Hypothalamus (tissue), 51 donors: ENCODE measurements at regions not wholly inside any gene's neighbourhood (a gene's known extent, or its start where the extent isn't known, plus 50 kb on each side); places are given as distances from the start of the nearest gene placed in this dataset.

ENCODE experiments used
- DNase-seq, 51 donors: peaks; one replicate each; lab custom pipeline; 2025; lab: John Stamatoyannopoulos, UW

DNA sequence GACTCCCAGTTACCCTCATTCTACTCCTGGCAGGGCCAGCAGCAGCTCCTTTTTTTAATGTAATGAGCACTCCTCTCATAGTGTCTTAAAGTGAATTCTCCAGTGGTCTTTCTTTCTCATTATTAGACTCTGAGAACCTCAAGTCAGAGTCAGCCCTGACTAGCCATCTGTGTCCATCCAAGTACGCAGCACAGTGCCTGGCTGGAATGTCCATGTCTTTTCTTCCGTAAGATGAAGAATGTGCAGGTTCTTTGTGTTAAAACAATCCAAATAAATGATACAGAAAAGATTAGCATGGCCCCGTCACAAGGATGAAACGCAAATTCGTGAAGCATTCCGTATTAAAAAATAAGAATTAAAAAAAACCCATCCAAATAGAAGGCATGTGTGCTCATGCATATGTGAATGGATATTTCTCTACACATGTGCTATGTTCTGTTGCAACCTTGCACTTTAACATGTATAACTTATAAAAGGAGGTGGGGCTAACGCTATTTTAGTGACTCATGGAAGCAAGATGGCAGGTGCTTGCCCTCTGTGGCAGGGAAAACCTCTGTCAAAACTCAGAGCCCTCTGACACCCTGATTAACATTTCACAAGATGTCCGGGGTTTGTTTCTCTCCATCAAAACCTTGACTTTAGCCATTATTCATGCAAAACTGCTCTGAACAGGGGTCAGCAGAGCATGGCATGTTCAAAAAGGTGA, 170.7 kb upstream of the TOPAZ1 start:
- DNase-seq = no peak

DNA sequence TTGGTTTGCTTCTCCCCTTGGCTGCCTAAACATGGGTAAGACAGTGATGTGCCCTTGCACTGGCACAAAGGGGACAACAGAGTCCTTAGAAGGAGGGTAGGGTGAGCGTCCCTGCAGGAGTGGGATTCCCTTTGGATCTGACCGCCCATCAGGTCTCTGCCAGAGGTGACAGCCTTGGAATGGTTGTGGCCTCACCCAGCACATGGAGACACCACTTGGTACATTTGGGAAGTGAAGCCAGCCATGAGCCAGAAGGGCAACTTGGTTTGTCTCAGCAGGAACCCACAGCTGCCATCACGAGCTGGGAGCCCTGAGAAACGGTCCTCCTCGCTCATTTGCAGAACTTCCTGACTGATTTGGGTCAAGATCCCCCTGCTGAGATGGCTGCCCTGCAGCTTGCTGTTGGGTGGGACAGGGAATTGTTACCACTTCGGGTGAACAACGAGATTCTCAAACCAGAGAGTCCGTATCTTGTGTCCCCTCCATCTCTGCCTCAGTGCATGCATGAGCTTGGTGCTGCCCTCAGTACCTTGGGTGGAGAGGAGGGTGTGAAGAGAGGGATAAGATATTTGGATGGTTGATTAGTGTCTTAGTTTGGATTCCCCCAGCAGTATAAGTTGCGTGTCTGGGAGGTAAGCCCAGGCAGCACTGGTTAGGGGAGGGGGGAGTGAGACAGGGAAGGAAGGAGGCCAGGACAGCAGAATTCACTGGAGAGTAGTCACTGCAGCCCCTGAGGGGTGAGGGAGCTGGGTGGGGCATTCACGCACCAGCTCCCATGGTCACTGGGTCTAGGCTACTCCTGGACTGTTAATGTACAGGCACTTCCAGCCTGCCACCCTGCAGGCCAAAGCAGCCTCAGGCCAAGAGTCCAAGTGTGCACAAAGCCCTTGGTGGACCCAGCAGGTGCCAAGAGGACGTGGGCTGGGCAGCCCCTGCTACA, 168.8 kb upstream of the TOPAZ1 start:
- no peak for DNase-seq

DNA sequence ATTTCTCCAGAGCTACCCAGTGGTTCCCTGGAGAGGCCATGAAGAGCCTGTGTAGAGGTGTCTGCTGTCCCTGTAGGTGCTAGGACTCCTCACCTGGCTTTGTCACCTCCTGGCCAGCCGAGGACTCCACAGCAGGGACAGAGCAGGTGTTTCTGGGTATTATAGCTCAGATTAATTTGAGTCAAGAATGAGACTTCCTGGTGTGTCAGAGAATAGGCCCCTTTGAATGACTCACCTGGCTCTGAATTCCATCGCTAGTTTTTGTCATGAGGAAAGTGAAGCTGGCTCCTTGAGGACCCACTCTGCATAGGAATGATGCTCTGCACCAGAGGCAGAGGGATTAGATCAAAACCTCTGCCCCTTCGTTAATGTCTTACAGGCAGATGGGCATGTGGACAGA, 167.5 kb upstream of the TOPAZ1 start:
- no peak for DNase-seq

DNA sequence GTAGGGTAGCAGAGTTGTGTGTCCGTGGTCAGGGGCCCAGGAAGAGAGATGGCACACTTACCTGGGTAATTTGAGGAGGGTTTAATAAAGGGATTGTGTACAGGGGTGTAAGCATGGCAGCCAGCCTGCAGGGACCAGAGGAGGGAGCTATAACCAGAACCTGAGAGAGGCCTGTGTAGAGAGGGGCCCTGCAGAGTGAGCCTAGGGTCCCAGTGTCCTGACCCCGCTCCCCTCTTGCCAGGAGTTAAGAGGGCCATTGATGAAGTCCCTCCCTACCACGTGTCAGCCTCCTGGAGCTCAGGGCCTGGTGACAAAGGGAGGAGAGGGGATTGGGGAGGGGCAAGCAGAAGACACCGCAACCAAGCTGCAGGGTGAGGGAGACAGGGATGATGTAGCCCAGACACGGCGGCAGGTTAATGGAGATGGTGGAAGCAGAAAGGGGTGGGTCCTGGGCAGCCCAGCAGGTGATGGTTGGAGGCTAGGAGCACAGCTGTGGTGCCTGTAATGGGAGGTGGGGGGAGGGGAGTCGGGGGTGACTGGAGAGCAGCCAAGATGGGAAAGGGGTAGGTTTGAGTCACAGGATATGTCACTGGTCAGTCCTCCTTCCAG, 165.4 kb upstream of the TOPAZ1 start:
- no peak for DNase-seq

DNA sequence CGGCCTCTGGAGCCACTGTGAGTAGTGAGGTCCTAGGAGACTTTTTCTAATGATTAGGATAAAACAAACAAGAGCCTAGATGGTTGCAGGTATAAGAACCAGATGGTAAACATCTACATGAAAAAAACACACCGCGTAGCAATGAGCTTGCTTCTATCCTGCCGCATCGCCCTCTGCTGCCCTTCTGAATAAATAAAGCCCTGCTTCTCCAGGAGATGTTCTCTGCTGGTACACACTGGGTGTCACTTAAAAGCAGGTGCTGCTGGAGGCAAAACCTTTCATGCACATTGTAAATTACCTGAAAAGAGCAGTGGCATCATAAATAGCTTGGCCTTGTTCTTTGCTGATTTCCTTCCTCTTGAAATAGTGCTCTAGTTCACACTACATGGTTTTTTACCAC, 164.4 kb upstream of the TOPAZ1 start:
- DNase-seq = peak in 1 of 51 donors; percentile 17

DNA sequence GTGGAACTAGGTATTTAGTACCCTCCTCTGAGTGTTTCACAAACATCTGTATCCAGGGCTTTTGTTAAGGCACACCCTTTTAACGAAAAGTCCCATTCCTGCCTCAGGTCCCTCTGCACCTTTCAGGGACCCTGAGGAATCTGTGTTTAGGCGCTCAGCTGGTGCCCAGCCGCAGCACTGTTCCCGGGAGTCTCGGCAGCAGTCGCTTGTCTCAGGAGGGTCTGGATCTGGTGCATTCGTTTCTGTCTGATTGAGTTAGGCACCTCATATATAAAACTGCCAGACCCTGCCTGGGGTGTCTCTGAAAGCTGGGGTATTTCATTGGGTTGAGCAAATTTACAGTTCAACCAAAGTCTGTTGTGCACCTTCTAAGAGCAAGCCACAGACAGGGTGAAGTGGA, 162.8 kb upstream of the TOPAZ1 start:
- no peak for DNase-seq

DNA sequence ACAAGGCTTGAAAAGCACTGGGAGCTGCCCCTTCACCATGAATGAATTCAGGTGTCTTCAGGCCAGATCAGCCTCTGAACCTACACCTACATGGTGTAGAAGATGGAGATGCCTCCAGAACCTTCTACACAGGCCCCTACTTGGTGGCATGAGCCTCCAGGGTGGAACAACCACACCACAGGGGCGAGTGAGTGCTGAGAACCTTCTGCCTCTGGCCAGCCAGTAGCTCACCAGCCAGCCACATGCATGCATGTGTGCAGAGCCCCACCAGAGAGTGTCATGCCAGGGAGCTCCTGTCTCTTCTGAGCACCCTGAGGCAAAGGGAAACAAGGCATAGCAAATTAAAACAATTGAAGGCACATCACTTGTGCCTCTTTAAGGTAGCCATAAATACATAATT, 161.8 kb upstream of the TOPAZ1 start:
- no peak for DNase-seq

DNA sequence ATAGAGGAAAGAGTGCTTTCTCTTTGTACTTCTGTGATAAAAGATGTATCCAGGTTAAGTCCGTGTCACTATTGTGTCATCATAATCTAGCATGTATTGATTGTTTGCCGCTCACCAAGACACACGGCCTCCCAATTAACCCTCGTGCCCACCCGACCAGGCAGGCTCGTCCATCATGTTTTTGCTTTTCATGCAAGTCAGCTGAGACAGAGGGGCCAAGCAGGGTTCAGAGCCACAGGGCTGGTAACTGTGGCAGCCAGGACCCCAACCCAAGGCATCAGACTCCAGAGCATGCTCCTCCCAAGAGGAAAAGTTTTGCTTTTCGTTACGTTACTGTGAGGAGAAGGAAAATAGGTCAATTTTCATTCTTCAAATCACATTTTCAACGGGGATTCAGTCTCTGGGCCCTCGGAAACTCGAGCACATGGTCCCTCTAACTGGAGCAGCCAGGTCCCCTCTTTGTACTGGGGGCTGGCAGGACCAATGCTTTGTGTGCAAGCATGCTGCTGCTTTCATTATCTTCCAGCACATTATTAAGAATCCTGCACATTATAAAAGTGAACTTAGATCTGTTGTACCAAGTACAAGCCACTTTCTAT, 161.1 kb upstream of the TOPAZ1 start:
- no peak for DNase-seq

DNA sequence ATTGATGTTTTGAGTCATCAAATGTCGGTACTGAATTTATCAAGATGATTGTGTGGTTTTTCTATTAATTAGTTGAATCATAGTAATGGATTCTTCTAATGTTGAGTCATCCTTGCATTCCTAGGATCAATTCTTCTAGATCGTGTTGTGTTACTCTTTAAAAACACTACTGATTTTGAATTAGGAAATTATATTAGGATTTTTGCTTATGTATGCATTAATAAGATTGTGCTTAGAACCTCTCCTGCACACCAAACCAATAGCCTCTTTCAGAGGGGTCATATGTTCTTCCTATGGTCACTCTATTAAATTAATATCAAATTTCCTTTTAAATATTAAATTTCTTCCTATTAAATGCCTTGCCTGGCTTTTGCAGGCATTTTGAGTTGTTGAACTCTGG, 151.7 kb upstream of the TOPAZ1 start:
- no peak for DNase-seq

DNA sequence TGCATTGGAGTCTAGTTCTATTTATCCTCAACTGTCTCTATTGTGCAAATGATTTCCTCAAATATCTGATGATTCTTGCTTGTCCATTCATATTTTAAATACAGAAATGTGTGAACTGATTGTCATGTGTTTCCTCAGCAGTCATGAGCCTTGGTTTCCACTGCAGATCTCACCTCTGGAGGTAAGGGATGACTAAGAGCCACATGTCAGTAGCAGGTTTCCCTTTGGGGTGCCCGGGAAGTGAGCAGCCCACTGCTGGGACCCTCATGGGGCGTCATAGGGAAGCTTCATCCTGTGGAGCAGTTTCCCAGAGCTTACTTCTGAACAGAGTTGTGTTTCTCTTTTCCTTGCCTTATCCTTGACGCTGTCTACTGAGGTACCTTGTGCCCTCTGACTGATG, 149.2 kb upstream of the TOPAZ1 start:
- DNase-seq = no peak

DNA sequence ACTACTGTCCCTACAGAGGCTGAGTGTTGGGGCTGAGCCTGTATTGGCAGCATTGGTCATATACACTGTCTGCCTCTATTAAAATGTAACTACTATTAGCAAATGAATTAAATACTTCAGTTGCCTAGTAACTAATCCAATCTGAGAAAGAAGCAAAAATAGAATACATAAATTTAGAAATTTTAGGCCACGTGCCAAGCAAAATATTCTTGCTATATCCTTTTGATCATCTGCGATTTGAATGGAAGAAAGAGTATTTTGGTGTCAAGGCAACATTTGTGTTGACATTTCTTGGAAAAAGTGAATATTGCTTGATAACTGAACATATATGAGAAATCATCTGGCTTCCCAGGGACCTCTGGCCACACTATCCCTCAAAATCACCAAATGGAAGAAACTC, 148.2 kb upstream of the TOPAZ1 start:
- no peak for DNase-seq

DNA sequence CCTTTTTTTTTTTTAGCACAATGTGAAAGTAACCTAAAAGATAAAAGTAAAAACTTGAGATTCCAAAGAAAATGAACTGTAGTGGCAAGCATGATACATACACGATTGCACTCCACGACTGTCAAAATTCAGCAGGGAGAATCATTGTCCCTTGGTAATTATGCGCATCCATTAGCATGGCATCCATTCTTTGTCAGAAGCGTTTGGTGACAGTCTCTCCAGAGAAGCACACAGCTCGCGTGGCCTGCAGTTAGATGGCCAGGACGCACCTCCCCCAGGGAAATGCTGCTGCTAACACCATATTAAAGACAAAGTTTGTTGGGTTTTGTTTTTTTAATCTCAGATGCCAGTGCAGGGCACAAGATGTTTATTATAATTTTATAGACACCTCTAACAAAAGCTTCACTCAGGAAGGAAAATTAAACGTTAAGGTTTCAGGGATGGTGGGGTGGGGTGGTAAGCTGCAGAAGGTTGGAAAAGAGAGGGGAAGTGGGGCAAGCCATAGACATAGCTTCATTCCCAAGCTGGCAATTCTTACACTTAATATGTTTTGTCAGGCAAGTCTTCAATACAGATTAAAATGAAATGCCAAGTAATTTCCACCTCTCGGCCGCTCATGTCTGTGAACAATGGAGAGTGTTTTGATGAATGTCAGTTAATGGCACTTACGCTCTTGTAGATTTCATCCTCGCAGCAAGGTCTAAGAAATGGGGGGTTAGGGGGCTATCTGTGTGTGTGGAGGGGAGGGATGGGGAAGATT, 142.8 kb upstream of the TOPAZ1 start:
- DNase-seq = peak in 4 of 51 donors; percentile 13 to 16 (median 14)

DNA sequence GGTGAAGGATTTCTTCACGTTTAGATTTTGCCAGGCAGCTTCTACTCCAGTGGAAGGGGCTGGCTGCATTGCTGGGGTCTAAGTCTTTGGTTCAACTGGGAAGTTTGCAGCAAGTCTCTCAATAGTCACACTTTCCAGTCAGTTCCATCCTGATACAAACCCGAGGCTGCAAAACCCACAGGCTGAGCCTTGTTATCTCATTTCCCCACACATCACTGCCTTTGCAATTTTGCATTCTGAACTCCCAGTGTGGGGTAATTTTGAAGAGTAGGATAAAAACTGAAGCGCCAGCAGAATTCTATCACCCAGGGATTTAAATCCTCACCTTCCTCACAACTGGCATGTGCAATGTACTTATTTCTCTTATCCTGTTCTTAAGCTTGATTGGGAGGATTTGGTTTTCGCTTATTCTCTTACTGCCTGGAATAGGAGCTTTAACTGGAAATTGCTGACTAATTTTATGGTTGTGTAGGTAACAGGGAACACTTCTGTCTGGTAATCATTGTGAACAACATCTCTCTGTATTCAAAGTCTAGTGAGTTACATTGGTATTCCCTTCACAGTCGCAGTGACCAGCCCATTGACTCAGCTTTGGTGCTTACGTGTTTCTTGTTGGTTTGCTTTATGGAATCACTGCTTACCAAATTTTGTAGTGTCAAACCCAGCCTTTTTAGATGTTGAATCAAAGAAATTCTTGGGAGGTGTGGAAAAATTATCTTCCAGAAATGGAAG, 142.0 kb upstream of the TOPAZ1 start:
- peak in 2 of 51 donors; percentile 24 to 49 for DNase-seq

DNA sequence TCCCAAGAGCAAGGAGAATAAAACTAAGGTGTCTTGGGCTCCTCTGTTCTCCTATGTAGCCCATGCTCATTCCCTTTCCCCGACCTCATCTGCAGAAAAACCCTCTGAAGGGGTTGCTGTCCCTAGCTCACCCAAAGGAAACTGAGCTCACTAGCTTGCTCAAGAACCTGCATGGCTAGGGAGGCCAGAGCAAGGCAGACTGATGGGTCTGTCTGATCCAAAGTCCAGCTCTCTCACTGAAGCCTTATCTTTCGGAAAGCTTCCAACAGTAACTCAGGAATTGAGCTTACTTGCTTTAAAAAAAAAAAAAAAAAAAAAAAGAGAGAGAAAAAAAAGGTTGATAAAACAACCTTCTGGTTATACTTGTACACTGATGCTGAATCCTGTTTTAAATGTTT, 141.4 kb upstream of the TOPAZ1 start:
- DNase-seq = no peak

DNA sequence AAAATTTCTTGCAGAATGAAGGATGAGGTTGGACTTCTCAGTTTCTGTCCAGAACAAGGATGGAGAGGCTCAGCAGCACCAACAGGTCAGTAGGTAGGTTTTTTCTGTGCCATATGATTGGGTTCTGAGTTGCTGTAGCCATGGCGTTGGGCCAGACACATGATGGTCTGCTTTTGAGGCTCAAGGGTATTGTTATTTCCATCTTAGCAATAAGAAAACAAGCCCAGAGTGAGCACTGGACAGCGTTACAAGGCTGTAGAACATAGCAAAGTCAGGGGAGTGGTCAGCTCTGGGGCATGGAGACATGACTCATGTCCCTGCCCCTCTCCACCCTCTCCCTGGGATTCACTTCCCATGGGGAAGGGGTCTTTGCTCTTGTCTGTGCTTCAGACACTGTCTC, 137.6 kb upstream of the TOPAZ1 start:
- no peak for DNase-seq

DNA sequence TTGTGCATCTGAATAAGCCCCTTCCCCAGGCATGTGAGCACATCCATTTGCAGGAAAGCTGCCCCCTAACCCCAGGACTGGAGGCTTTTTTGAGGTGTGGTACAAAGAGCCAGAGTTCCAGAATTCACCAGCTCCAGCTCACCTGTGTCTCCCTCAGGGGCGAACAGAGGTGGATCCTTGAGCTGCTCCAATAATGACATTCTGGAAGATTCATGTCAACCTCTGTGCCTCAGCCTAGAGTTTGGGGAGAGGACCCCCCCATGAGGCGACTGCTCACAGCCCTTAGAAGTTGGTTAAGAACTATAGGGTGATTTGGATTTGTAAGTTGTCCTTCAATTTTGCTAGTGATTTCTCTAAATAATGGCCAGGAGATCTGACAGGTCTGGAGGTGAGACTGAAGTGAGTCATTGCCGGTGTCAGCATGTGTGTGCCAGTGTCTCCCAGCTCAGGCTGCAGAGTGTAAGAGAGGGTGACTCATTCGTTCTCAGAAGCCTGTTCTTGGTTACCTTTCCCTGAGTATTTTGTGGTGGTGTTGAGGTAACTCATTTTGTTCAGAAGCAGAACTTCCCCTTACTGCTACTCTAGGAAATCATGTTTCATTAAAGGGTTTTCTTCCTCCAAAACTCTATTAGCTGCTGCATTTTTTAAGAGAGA, 136.9 kb upstream of the TOPAZ1 start:
- DNase-seq = peak in 2 of 51 donors; percentile 26 to 42

DNA sequence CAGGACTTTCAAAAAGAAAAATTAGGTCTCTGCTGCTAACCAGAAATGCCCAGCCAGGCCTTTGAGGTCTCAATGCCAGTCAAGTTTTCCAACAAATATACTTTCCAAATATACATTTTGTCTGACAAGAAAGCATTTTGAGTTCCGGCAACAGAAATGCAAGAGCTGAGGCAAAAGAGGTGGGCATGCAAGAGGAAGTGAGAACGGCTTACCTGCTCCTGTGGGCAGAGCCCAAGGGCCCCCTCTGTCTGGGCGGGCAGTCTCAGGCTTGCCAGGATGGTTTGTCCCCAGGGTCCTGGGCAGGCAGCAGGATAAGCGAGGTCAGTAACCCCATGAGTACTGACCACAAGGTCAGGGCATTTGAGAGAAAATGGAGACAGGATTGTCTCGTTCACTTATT, 136.1 kb upstream of the TOPAZ1 start:
- DNase-seq = no peak

DNA sequence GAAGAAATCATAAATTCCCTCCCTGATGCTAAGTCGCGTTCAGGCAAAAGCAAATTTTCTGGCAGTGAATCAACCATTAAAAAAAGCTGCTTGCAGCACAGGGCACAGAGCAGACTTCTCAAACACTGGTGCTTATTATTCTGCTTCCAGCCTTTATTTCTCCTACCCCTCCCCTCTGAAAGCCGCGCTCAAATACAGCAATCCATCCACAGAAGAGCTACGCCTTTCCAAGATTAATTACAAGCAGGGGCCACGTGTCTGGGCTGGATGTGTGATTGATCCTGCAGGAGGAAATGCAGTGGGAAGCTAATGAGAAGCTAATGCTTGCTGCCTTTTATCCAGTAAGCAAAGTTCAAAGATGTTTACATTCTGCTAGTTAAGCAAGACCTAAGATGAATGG, 134.9 kb upstream of the TOPAZ1 start:
- peak in 13 of 51 donors; percentile 14 to 64 (median 31) for DNase-seq

DNA sequence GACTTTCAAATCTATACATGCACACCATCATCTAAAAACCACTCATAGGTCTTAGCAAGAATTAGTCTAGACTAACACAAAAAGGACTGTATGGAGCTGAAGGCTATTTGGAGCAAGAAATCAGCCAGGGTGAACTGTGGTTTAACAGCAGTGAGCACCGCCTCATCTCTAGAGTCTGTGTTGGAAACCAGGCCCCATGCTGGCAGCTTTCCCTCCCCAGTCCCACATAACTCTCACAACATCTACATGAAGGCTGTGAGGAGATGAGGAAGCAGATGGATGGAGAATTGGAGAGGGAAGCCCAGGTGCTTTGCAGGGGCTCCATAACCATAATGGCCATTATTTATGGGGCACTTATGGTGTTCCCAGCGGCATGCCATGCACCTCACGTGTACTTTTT, 133.2 kb upstream of the TOPAZ1 start:
- no peak for DNase-seq
